HG03095 (cell line): ENCODE measurements at regions not wholly inside any gene's neighbourhood (a gene's known extent, or its start where the extent isn't known, plus 50 kb on each side); places are given as distances from the start of the nearest gene placed in this dataset.

Experiments used
- ATAC-seq: cut with Tn5 transposase; IDR thresholded peaks from one replicate; pipeline ENCODE4 v1.9.1; 2021; ENCODE audit warnings: moderate library complexity; ENCODE audit not compliant: unreplicated experiment

GRCh38 chr2:64396551-64396950 is 57.4 kb upstream of the LGALSL start:
- ATAC-seq = no peak

GRCh38 chr2:64398516-64399129 is 55.3 kb upstream of the LGALSL start:
- ATAC-seq = no peak

GRCh38 chr2:64399521-64399920 is 54.4 kb upstream of the LGALSL start:
- ATAC-seq = no peak

- ATAC-seq = no peak
Observed at GRCh38 chr2:64400105-64400728, 53.7 kb upstream of the LGALSL start.

- ATAC-seq = no peak
Observed at GRCh38 chr2:64400733-64401528, 53.0 kb upstream of the LGALSL start.

GRCh38 chr2:64401529-64401880 is 52.5 kb upstream of the LGALSL start:
- no peak for ATAC-seq

- ATAC-seq = no peak
Observed at GRCh38 chr2:64402876-64403275, 51.1 kb upstream of the LGALSL start.

GRCh38 chr2:64403426-64403825 is 50.5 kb upstream of the LGALSL start:
- ATAC-seq = no peak

GRCh38 chr2:64404002-64404731 is 49.8 kb upstream of the LGALSL start:
- ATAC-seq = no peak
